ENCODE measurements at regions not wholly inside any gene's neighbourhood (a gene's known extent, or its start where the extent isn't known, plus 50 kb on each side); places are given as distances from the start of the nearest gene placed in this dataset.

DNA sequence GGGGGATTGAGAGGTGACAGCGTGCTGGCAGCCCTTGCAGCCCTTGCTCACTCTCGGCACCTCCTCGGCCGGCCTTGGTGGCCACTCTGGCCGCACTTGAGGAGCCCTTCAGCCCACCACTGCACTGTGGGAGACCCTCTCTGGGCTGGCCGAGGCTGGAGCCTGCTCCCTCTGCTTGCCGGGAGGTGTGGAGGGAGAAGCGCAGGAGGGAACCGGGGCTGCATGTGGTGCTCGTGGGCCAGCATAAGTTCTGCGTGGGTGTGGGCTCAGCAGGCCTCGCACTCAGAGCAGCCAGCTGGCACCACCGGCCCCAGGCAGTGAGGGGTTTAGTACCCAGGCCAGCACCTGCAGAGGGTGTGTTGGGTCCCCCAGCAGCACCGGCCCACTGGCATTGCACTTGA is 912.2 kb upstream of the ADGRB3 start (continued):
- TF ChIP-seq MBD2 (IDR thresholded peaks at IDR 0.05; ENCODE audit: borderline replicate concordance, low read depth) (no peak), RBM22 (IDR thresholded peaks at IDR 0.05; ENCODE audit: low read depth, low read length, poor library complexity, severe bottlenecking) (no peak), VEZF1 (CRISPR knock-in tag; IDR thresholded peaks at IDR 0.05) (no peak), CUX1 (CRISPR knock-in tag; IDR thresholded peaks at IDR 0.05) (no peak), ELF4 (CRISPR knock-in tag; IDR thresholded peaks at IDR 0.05) (no peak)

Data from K562 (cell line).